Mucosa of descending colon (tissue), 3 donors: ENCODE measurements at regions not wholly inside any gene's neighbourhood (a gene's known extent, or its start where the extent isn't known, plus 50 kb on each side); places are given as distances from the start of the nearest gene placed in this dataset.
"Not testable (repeated sequence)": the region's sequence is repeated elsewhere in the genome, so short reads cannot be mapped to it uniquely, and the experiment has no call there.

Experiments
- ATAC-seq: fragments of 200-7000 bp; cut with Tn5 transposase; one replicate; pipeline ENCODE4 v1.9.1; 2020; ENCODE audit warnings: mild to moderate bottlenecking, moderate library complexity
- DNase-seq, 3 donors: peaks; one replicate each; pipeline ENCODE4 v3.0.0-alpha.2; 2020
- H3K36me3 ChIP-seq: fragments of 200-600 bp; one replicate; pipeline ENCODE4 v1.8.0; 2021; ENCODE audit warnings: low read depth, mild to moderate bottlenecking
- H3K4me1 ChIP-seq: fragments of 200-600 bp; one replicate; pipeline ENCODE4 v1.8.0; 2021; ENCODE audit warnings: low read depth, mild to moderate bottlenecking
- H3K4me3 ChIP-seq: fragments of 200-600 bp; one replicate; pipeline ENCODE4 v1.8.0; 2021; ENCODE audit warnings: mild to moderate bottlenecking
- H3K9me3 ChIP-seq: fragments of 200-600 bp; one replicate; pipeline ENCODE4 v1.8.0; 2021; ENCODE audit warnings: mild to moderate bottlenecking
- intact Hi-C, 2 donors: fragments of 100-400 bp; cut with DNase I in 1 of 2; cut with micrococcal nuclease in 1 of 2; formaldehyde crosslinking; loops; one replicate each; pipeline versions ENCODE4 v1.11.0 to v1.11.1; 2022; cut with DNase I, micrococcal nuclease
- TF ChIP-seq, protein P1 (sequence below): fragments of 200-600 bp; IDR thresholded peaks from one replicate; pipeline ENCODE4 v1.8.0; 2022; ENCODE audit warnings: antibody characterized with exemption, mild to moderate bottlenecking
- donor health status: DM: no; HTN: no; CAD: no; lungs with moderate emphysema.
- donor health status: DM: no; HTN: no; CAD: no.
- donor health status: DM: no; HTN: yes; CAD: no.

DNA sequence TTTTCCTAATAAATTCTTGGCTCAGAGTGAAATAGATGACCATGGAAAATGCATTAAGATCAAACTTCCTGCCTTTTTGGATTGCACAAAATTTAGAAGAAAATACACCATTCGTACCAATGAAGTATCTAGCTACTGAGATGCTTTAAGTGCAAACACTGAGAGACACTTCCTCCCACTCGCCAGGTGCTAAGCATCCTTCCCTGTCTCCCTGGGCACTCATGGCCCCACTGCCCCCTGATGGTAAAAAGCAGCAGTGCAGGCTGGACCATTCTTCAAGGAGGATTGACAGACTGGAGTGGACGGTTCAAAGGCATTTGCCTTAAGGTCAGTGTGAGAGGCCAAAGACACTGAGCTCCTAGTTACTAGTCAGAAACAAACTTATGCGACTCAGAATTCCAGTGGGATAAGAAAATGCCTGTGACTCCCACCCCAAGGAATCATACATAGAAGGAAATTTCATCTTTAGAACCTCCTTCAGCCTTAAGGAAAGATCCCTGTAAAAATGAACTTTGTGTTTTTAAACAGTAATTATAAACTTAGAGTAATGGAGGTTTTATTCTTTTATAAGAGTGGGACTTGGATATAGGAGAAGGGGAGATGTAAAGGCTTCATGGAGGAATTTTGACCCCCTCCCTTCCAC lies 86.0 kb upstream of the SLC30A5 start:
- TF ChIP-seq, protein P1, sequence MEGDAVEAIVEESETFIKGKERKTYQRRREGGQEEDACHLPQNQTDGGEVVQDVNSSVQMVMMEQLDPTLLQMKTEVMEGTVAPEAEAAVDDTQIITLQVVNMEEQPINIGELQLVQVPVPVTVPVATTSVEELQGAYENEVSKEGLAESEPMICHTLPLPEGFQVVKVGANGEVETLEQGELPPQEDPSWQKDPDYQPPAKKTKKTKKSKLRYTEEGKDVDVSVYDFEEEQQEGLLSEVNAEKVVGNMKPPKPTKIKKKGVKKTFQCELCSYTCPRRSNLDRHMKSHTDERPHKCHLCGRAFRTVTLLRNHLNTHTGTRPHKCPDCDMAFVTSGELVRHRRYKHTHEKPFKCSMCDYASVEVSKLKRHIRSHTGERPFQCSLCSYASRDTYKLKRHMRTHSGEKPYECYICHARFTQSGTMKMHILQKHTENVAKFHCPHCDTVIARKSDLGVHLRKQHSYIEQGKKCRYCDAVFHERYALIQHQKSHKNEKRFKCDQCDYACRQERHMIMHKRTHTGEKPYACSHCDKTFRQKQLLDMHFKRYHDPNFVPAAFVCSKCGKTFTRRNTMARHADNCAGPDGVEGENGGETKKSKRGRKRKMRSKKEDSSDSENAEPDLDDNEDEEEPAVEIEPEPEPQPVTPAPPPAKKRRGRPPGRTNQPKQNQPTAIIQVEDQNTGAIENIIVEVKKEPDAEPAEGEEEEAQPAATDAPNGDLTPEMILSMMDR: peak; percentile 68
- Histone ChIP-seq H3K4me1 (no peaks in the 10 kb centered on the region), H3K36me3 (no peaks in the 10 kb centered on the region), H3K4me3 (no peak overlapping the region), H3K9me3 (no peaks in the 10 kb centered on the region)
- peak; percentile 56 to 87 (median 79) for DNase-seq
- intact Hi-C loops: no loop called here
- ATAC-seq: peak; percentile 91

DNA sequence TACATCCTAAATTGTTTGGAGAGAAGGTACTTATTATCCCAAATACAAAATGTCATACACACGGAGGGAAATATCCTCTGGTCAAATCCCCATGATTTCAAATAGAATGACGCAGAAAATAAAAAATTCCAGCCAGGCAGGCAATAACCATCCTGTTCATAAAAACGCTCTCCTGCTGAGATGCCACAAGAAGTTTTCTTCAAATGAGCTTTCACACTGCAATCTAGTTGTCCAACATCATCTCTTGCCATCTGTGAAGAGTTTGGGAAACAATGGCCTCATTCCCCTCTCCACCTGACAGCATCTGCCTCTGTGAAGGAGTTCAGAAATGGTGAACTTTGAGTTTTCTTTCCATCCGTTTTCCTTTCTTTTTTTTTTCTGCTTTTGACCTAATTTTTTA lies 83.3 kb upstream of the SLC30A5 start:
- DNase-seq: no peak
- Histone ChIP-seq H3K4me1 (no peaks in the 10 kb centered on the region), H3K9me3 (no peaks in the 10 kb centered on the region), H3K4me3 (no peak overlapping the region), H3K36me3 (no peaks in the 10 kb centered on the region)
- no peak for ATAC-seq
- intact Hi-C loops: no loop called here
- TF ChIP-seq, protein P1: no peak

DNA sequence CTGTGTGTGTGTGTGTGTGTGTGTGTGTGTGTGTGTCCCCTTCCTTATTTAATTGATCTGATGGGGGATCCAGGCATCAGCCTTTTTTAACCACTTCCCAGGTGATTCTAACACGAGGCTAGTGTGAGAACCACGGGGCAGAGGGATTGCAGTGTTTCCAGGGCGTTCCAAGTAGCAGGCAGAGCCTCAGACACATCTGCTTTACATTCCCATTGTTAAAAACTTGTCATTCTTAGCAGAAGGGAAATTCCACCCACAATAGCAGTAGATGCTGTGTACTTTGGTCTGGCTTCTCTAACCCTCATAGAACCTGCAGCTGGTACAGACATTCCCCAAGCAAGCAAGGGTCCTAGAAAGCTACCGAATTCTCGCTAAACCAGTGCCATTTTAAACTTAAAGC lies 81.9 kb upstream of the SLC30A5 start:
- Histone ChIP-seq H3K4me3 (no peak overlapping the region), H3K4me1 (no peaks in the 10 kb centered on the region), H3K36me3 (no peaks in the 10 kb centered on the region), H3K9me3 (no peaks in the 10 kb centered on the region)
- TF ChIP-seq, protein P1: no peak
- no peak for DNase-seq
- intact Hi-C loops: no loop called here
- no peak for ATAC-seq

DNA sequence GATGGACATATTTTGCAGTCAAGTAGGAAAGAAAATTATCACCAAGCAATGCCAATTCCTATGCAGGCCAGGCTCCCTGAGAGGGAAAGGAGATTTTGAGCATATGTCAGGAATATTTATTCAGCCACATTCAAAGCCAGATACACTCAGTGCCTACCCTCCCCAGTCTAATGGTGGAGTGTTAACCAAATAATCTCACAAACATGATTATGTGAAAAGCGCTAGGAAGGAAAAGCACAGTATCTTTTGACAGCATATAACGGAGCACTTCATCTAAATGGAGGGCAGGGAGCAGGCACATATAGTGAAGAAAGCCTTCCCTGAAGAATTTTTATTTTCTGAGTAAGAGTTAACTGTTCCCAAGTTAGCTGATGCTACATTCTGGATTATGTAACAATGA lies 80.3 kb upstream of the SLC30A5 start:
- TF ChIP-seq, protein P1: no peak
- intact Hi-C loops: no loop called here
- no peak for ATAC-seq
- DNase-seq: no peak
- Histone ChIP-seq H3K4me1 (no peaks in the 10 kb centered on the region), H3K9me3 (no peaks in the 10 kb centered on the region), H3K36me3 (no peaks in the 10 kb centered on the region), H3K4me3 (no peak overlapping the region)

DNA sequence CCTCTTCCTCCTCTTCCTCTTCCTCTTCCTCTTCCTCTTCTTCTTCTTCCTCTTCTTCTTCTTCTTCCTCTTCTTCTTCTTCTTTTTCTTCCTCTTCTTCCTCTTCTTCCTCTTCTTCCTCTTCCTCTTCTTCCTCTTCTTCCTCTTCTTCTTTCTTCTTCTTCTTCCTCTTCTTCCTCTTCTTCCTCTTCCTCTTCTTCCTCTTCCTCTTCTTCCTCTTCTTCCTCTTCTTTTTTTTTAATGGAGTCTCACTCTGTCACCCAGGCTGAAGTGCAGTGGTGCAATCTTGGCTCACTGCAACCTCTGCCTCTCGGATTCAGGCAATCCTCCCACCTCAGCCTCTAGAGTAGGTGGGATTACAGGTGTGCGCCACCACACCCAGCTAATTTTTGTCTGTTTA lies 79.8 kb upstream of the SLC30A5 start:
- H3K4me3 ChIP-seq, intact Hi-C loops, H3K9me3 ChIP-seq, DNase-seq, H3K4me1 ChIP-seq, H3K36me3 ChIP-seq, ATAC-seq: not testable (repeated sequence)

DNA sequence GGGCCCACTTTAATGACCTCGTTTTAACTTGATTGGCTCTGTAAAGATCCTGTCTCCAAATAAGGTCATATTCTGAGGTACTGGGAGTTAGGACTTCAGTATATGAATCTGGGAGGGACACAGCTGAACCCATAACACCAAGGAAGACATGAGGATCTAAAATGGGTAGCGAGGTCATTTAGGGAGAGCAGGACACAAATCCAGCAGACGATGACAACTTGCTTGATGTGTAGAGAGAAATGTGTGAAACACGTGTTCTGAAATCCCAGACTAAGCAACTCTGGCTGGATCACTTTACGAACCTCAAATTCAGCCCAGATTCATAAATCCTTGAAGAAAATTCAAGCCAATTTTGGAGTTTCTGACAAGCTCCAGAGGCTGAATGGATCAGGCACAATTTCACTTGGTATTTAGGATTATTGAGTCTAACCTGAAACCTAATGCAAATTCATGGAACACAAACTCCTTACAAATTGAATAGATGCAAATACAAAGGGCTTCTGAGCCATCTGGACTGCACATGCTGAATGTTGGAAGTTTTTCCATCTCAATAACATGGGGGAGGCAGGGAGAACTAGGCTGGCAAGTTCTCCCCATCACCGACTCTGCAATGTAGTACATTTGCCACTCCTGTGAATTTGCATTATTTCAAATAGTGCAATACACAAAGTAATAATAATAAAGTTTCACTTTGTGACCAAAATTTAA lies 74.0 kb upstream of the SLC30A5 start:
- intact Hi-C loops: no loop called here
- DNase-seq (no peak), ATAC-seq (no peak)
- TF ChIP-seq, protein P1: no peak
- Histone ChIP-seq H3K9me3 (no peaks in the 10 kb centered on the region), H3K36me3 (no peaks in the 10 kb centered on the region), H3K4me3 (no peak overlapping the region), H3K4me1 (no peaks in the 10 kb centered on the region)
